ENCODE measurements at regions not wholly inside any gene's neighbourhood (a gene's known extent, or its start where the extent isn't known, plus 50 kb on each side); places are given as distances from the start of the nearest gene placed in this dataset.

GRCh38 chr2:8333177-8333831 is 348.6 kb upstream of the ID2 start:
- in situ Hi-C loops (cut with MboI) (no loop called here), intact Hi-C loops (cut with micrococcal nuclease) (no loop called here)
- 24% methylated on average over 13 of the region's 13 CpGs for WGBS (ENCODE audit: insufficient coverage, low coverage, missing lambda C conversion rate)
- ChIA-PET CTCF (ENCODE audit: low intra/inter-chr PET ratio) (no interaction called here), POLR2A (no interaction called here)
- H3K4me2 ChIP-seq (ENCODE audit: insufficient read depth, low read length) = no peak overlapping the region
- H3K9ac ChIP-seq (ENCODE audit: insufficient read depth in 1 of 2, low read depth in 2 of 2, low read length in 2 of 2) = no peak overlapping the region
- DNase-seq (ENCODE audit: extremely low read depth in 1 of 4, low spot score in 3 of 4) (no peak), ATAC-seq (no peak), FAIRE-seq (no peak)
- H4K20me1 ChIP-seq (replicated peaks; ENCODE audit: control insufficient read depth, insufficient read depth, low read length) = no peaks in the 10 kb centered on the region
- H3K79me2 ChIP-seq (ENCODE audit: control insufficient read depth, insufficient read depth, low read length) = no peaks in the 10 kb centered on the region
- peaks cover 0 to 8% of the 10 kb centered on the region in 2 experiments; a peak in 3 of 5 replicates for H3K4me1 ChIP-seq (replicated peaks in 1 of 2; ENCODE audit: control insufficient read depth in 2 of 2, insufficient read depth in 2 of 2, low read length in 2 of 2)
- H3K4me3 ChIP-seq = no peak overlapping the region
- H3K9me1 ChIP-seq (ENCODE audit: control insufficient read depth, insufficient read depth, low read length) = no peaks in the 10 kb centered on the region
- no peak overlapping the region for H3K27ac ChIP-seq (ENCODE audit: extremely low read depth, low read depth, low read length)
- no peak overlapping the region for H2AFZ ChIP-seq (ENCODE audit: low read depth, low read length)
- H3K36me3 ChIP-seq (ENCODE audit: control insufficient read depth, insufficient read depth, low read length) = no peaks in the 10 kb centered on the region
- TF ChIP-seq ZBTB43 (CRISPR knock-in tag; IDR thresholded peaks at IDR 0.05) (no peak), ZBTB2 (IDR thresholded peaks at IDR 0.05) (no peak), SAFB (IDR thresholded peaks at IDR 0.05; ENCODE audit: borderline replicate concordance, low read depth, low read length) (no peak), BRD9 (IDR thresholded peaks at IDR 0.05; ENCODE audit: low read depth, partially characterized antibody) (no peak), ZFPM2 (CRISPR knock-in tag; IDR thresholded peaks at IDR 0.05) (no peak), EP300 (IDR thresholded peaks at IDR 0.05; ENCODE audit: low read length) (no peak), RCOR1 (IDR thresholded peaks at IDR 0.05; ENCODE audit: borderline replicate concordance in 1 of 2, low read depth in 2 of 2, low read length in 2 of 2) (no peak), ZNF766 (CRISPR knock-in tag; conservative IDR thresholded peaks at IDR 0.05) (no peak), GTF2A2 (tag; IDR thresholded peaks at IDR 0.05) (no peak), MBD1 (CRISPR knock-in tag; IDR thresholded peaks at IDR 0.05) (no peak), LARP7 (IDR thresholded peaks at IDR 0.05) (no peak), NFRKB (IDR thresholded peaks at IDR 0.05; ENCODE audit: low read depth) (no peak), ZNF655 (CRISPR knock-in tag; IDR thresholded peaks at IDR 0.05) (no peak), SMARCB1 (IDR thresholded peaks at IDR 0.05; ENCODE audit: insufficient read length, low read depth) (no peak)
- H3K27me3 ChIP-seq (ENCODE audit: control insufficient read depth in 2 of 2, insufficient read depth in 2 of 2, low read length in 2 of 2) = peaks cover 10 to 30% of the 10 kb centered on the region in 2 experiments; a peak in 4 of 5 replicates
- BruUV-seq (replicated peaks) = no TSS peak
- no peaks in the 10 kb centered on the region for H3K9me3 ChIP-seq (replicated peaks; ENCODE audit: control insufficient read depth, insufficient read depth, low read depth, low read length)

Measured in K562 (cell line).